CD4-positive, alpha-beta memory T cell (primary cell): ENCODE measurements at regions not wholly inside any gene's neighbourhood (a gene's known extent, or its start where the extent isn't known, plus 50 kb on each side); places are given as distances from the start of the nearest gene placed in this dataset.
A peak's percentile ranks its signal among the peaks of the same experiment; 100 is the strongest.

Experiments used
- CTCF ChIA-PET: fragments of 350-600 bp; sonication (Branson Sonifier 250); formaldehyde crosslinking; loops from one replicate; lab custom pipeline; 2021; ENCODE audit warnings: inconsistent platforms; ENCODE audit not compliant: partially characterized antibody; lab: Charles Lee
- POLR2A ChIA-PET: fragments of 350-600 bp; sonication (Branson Sonifier 250); formaldehyde crosslinking; loops from one replicate; lab custom pipeline; 2021; ENCODE audit not compliant: partially characterized antibody; lab: Charles Lee
- DNase-seq, 5 donors: peaks; one replicate each; pipeline versions ENCODE4 v3.0.0 to v3.0.0-alpha.2; 2020 to 2022; ENCODE audit warnings: mixed read lengths in 1 of 5
- H3K27ac ChIP-seq: one replicate; pipeline ENCODE4 v1.7.0; 2013; ENCODE audit warnings: low read depth, low read length
- H3K27me3 ChIP-seq: 2 replicates; pipeline ENCODE4 v1.7.0; 2013; ENCODE audit warnings: mild to moderate bottlenecking, low read length, moderate library complexity; ENCODE audit not compliant: insufficient read depth
- H3K36me3 ChIP-seq: 2 replicates; pipeline ENCODE4 v1.7.0; 2013; ENCODE audit warnings: mild to moderate bottlenecking, low read length, moderate library complexity; ENCODE audit not compliant: insufficient read depth
- H3K4me1 ChIP-seq: 2 replicates; pipeline ENCODE4 v1.7.0; 2013; ENCODE audit warnings: mild to moderate bottlenecking, low read length, moderate library complexity; ENCODE audit not compliant: insufficient read depth
- H3K4me3 ChIP-seq, 2 donors: one replicate each; pipeline ENCODE4 v1.7.0; 2013; ENCODE audit warnings: low read length in 2 of 2, mild to moderate bottlenecking in 1 of 2
- H3K9me3 ChIP-seq, 2 donors: one replicate each; pipeline ENCODE4 v1.7.0; 2013; ENCODE audit warnings: low read length in 2 of 2, control low read depth in 1 of 2; ENCODE audit not compliant: control insufficient read depth in 1 of 2
- H3K27ac Mint-ChIP-seq, 7 donors: one replicate each; pipeline ENCODE4 v1.8.0; 2020 to 2021; ENCODE audit warnings: mixed read lengths in 7 of 7, mild to moderate bottlenecking in 6 of 7, inconsistent platforms in 3 of 7, moderate library complexity in 3 of 7
- H3K27me3 Mint-ChIP-seq, 2 donors: one replicate each; pipeline ENCODE4 v1.8.0; 2020 to 2021; ENCODE audit warnings: mixed read lengths in 2 of 2
- H3K36me3 Mint-ChIP-seq, 2 donors: one replicate each; pipeline ENCODE4 v1.8.0; 2020 to 2021; ENCODE audit warnings: mixed read lengths in 2 of 2, inconsistent platforms in 1 of 2, mild to moderate bottlenecking in 1 of 2
- H3K4me1 Mint-ChIP-seq, 4 donors: one replicate each; pipeline ENCODE4 v1.8.0; 2020 to 2021; ENCODE audit warnings: mixed read lengths in 4 of 4, mild to moderate bottlenecking in 1 of 4
- H3K4me3 Mint-ChIP-seq, 8 donors: one replicate each; pipeline ENCODE4 v1.8.0; 2020 to 2021; ENCODE audit warnings: mixed read lengths in 8 of 8, mild to moderate bottlenecking in 7 of 8, moderate library complexity in 6 of 8, inconsistent platforms in 3 of 8
- H3K9me3 Mint-ChIP-seq, 8 donors: one replicate each; pipeline ENCODE4 v1.8.0; 2020 to 2021; ENCODE audit warnings: mixed read lengths in 8 of 8, mild to moderate bottlenecking in 5 of 8, inconsistent platforms in 3 of 8, moderate library complexity in 1 of 8
- intact Hi-C: fragments of 100-400 bp; cut with micrococcal nuclease; formaldehyde crosslinking; loops from one replicate; pipeline ENCODE4 v1.15.1; 2023

DNA sequence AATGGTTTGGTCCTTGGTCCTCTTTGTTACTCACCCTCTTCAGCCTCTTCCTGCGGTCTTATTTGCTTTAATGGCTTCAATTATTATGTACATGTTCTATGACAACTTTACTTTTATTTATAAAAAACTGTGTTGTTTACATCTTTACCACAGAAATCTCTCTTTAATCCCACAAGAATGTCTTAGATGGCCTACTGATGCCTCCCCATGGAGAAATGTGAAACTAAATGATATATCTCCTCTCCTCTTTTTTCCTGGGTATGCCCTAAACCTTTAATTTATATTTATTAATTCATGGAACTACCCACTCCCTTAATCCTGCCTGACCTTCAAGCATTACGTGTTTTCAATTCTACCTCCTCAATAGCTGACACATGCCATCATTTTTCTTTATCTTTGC is 573.2 kb downstream of the CENPC start:
- H3K4me3 Mint-ChIP-seq, result no peak overlapping the region
- no peaks in the 10 kb centered on the region for H3K4me1 Mint-ChIP-seq
- ChIA-PET POLR2A (no interaction called here), CTCF (no interaction called here)
- DNase-seq, result no peak
- peaks cover 0 to 6% (median 0%) of the 10 kb centered on the region in 8 donors for H3K9me3 Mint-ChIP-seq
- Histone ChIP-seq H3K27me3 (no peaks in the 10 kb centered on the region), H3K27ac (no peak overlapping the region), H3K4me1 (no peaks in the 10 kb centered on the region), H3K36me3 (no peaks in the 10 kb centered on the region), H3K9me3 (no peaks in the 10 kb centered on the region), H3K4me3 (no peak overlapping the region)
- no peak overlapping the region for H3K27ac Mint-ChIP-seq
- intact Hi-C loops, result no loop called here
- H3K36me3 Mint-ChIP-seq, result no peaks in the 10 kb centered on the region
- no peaks in the 10 kb centered on the region for H3K27me3 Mint-ChIP-seq

GRCh38 chr4:66964467-66964866 is 580.8 kb downstream of the CENPC start:
- CTCF ChIA-PET, result no interaction called here
- no peaks in the 10 kb centered on the region for H3K4me1 Mint-ChIP-seq

GRCh38 chr4:66963084-66963483 is 582.2 kb downstream of the CENPC start:
- ChIA-PET POLR2A (no interaction called here), CTCF (no interaction called here)
- no peaks in the 10 kb centered on the region for H3K36me3 Mint-ChIP-seq
- no peak overlapping the region for H3K27ac ChIP-seq
- no peaks in the 10 kb centered on the region for H3K27me3 ChIP-seq
- no peaks in the 10 kb centered on the region for H3K27me3 Mint-ChIP-seq
- no peaks in the 10 kb centered on the region for H3K4me1 ChIP-seq
- H3K4me3 Mint-ChIP-seq, result no peak overlapping the region
- H3K27ac Mint-ChIP-seq, result no peak overlapping the region
- peaks cover 0 to 12% (median 3%) of the 10 kb centered on the region in 8 donors for H3K9me3 Mint-ChIP-seq
- intact Hi-C loops, result no loop called here
- no peaks in the 10 kb centered on the region for H3K9me3 ChIP-seq
- no peaks in the 10 kb centered on the region for H3K4me1 Mint-ChIP-seq
- no peaks in the 10 kb centered on the region for H3K36me3 ChIP-seq
- no peak overlapping the region for H3K4me3 ChIP-seq
- DNase-seq, result no peak

More at GRCh38 chr4:66964467-66964866, 580.8 kb downstream of the CENPC start:
- Histone ChIP-seq H3K27me3 (no peaks in the 10 kb centered on the region), H3K9me3 (no peaks in the 10 kb centered on the region), H3K4me1 (no peaks in the 10 kb centered on the region), H3K4me3 (no peak overlapping the region), H3K36me3 (no peaks in the 10 kb centered on the region), H3K27ac (no peak overlapping the region)
- Mint-ChIP-seq H3K9me3 (peaks cover 0 to 10% (median 3%) of the 10 kb centered on the region in 8 donors), H3K27ac (no peak overlapping the region), H3K4me3 (no peak overlapping the region), H3K36me3 (no peaks in the 10 kb centered on the region), H3K27me3 (no peaks in the 10 kb centered on the region)
- POLR2A ChIA-PET, result no interaction called here
- no peak for DNase-seq
- intact Hi-C loops, result no loop called here

- intact Hi-C loops, result no loop called here
- no peak overlapping the region for H3K27ac ChIP-seq
- ChIA-PET POLR2A (no interaction called here), CTCF (no interaction called here)
- H3K9me3 Mint-ChIP-seq, result peaks cover 0 to 18% (median 6%) of the 10 kb centered on the region in 8 donors
- no peak overlapping the region for H3K27ac Mint-ChIP-seq
- H3K4me3 ChIP-seq, result no peak overlapping the region
- H3K4me3 Mint-ChIP-seq, result no peak overlapping the region
- no peaks in the 10 kb centered on the region for H3K4me1 Mint-ChIP-seq
- no peaks in the 10 kb centered on the region for H3K36me3 Mint-ChIP-seq
- H3K36me3 ChIP-seq, result no peaks in the 10 kb centered on the region
- no peaks in the 10 kb centered on the region for H3K27me3 ChIP-seq
- no peaks in the 10 kb centered on the region for H3K9me3 ChIP-seq
- no peaks in the 10 kb centered on the region for H3K27me3 Mint-ChIP-seq
- no peak for DNase-seq
- no peaks in the 10 kb centered on the region for H3K4me1 ChIP-seq
These were observed 586.1 kb downstream of the CENPC start for GRCh38 chr4:66959207-66959606.

- Histone ChIP-seq H3K9me3 (no peaks in the 10 kb centered on the region), H3K4me1 (no peaks in the 10 kb centered on the region), H3K36me3 (no peaks in the 10 kb centered on the region), H3K27ac (no peak overlapping the region), H3K4me3 (no peak overlapping the region), H3K27me3 (no peaks in the 10 kb centered on the region)
- Mint-ChIP-seq H3K27ac (no peak overlapping the region), H3K27me3 (no peaks in the 10 kb centered on the region), H3K4me3 (no peak overlapping the region), H3K4me1 (no peaks in the 10 kb centered on the region), H3K9me3 (peaks cover 0 to 23% (median 7%) of the 10 kb centered on the region in 8 donors), H3K36me3 (no peaks in the 10 kb centered on the region)
- ChIA-PET POLR2A (no interaction called here), CTCF (no interaction called here)
- intact Hi-C loops, result no loop called here
- DNase-seq, result peak in 1 of 5 donors; percentile 27
These were observed 588.5 kb downstream of the CENPC start for GRCh38 chr4:66956852-66957251.

DNA sequence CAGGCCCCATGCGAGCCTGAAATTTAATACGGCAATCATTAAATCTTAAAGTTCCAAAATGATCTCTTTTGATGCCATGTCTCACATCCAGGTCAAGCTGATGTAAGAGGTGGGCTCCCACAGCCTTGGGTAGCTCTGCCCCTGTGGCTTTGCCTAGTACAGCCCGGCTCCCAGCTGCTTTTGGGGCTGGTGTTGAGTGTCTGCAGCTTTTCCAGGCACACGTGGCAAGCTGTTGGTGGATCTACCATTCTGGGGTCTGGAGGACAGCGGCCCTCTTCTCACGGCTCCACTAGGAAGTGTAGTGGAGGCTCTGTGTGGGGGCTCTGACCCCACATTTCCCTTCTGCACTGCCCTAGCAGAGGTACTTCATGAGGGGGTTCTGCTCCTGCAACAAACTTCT is 588.9 kb downstream of the CENPC start:
- no peaks in the 10 kb centered on the region for H3K27me3 Mint-ChIP-seq
- ChIA-PET POLR2A (no interaction called here), CTCF (no interaction called here)
- no peaks in the 10 kb centered on the region for H3K4me1 Mint-ChIP-seq
- Histone ChIP-seq H3K4me1 (no peaks in the 10 kb centered on the region), H3K27ac (no peak overlapping the region), H3K4me3 (no peak overlapping the region), H3K9me3 (no peaks in the 10 kb centered on the region), H3K27me3 (no peaks in the 10 kb centered on the region), H3K36me3 (no peaks in the 10 kb centered on the region)
- DNase-seq, result no peak
- H3K36me3 Mint-ChIP-seq, result no peaks in the 10 kb centered on the region
- H3K4me3 Mint-ChIP-seq, result no peak overlapping the region
- intact Hi-C loops, result no loop called here
- H3K9me3 Mint-ChIP-seq, result peaks cover 0 to 24% (median 7%) of the 10 kb centered on the region in 8 donors
- no peak overlapping the region for H3K27ac Mint-ChIP-seq

GRCh38 chr4:66955784-66956183 is 589.5 kb downstream of the CENPC start:
- peaks cover 0 to 21% (median 7%) of the 10 kb centered on the region in 8 donors for H3K9me3 Mint-ChIP-seq
- Histone ChIP-seq H3K27ac (no peak overlapping the region), H3K27me3 (no peaks in the 10 kb centered on the region), H3K4me1 (no peaks in the 10 kb centered on the region), H3K36me3 (no peaks in the 10 kb centered on the region), H3K4me3 (no peak overlapping the region), H3K9me3 (no peaks in the 10 kb centered on the region)
- H3K36me3 Mint-ChIP-seq, result no peaks in the 10 kb centered on the region
- no peaks in the 10 kb centered on the region for H3K4me1 Mint-ChIP-seq
- H3K4me3 Mint-ChIP-seq, result no peak overlapping the region
- POLR2A ChIA-PET, result no interaction called here
- no peak for DNase-seq
- no peak overlapping the region for H3K27ac Mint-ChIP-seq
- intact Hi-C loops, result no loop called here
- CTCF ChIA-PET, result no interaction called here
- H3K27me3 Mint-ChIP-seq, result no peaks in the 10 kb centered on the region

- H3K4me3 ChIP-seq, result no peak overlapping the region
- no peaks in the 10 kb centered on the region for H3K27me3 ChIP-seq
- peaks cover 0 to 8% (median 3%) of the 10 kb centered on the region in 8 donors for H3K9me3 Mint-ChIP-seq
- H3K36me3 Mint-ChIP-seq, result no peaks in the 10 kb centered on the region
- intact Hi-C loops, result no loop called here
- H3K27me3 Mint-ChIP-seq, result no peaks in the 10 kb centered on the region
- DNase-seq, result no peak
- CTCF ChIA-PET, result no interaction called here
- no peaks in the 10 kb centered on the region for H3K36me3 ChIP-seq
- no peak overlapping the region for H3K27ac Mint-ChIP-seq
- POLR2A ChIA-PET, result no interaction called here
- no peaks in the 10 kb centered on the region for H3K9me3 ChIP-seq
- no peaks in the 10 kb centered on the region for H3K4me1 ChIP-seq
- no peaks in the 10 kb centered on the region for H3K4me1 Mint-ChIP-seq
- H3K27ac ChIP-seq, result no peak overlapping the region
- H3K4me3 Mint-ChIP-seq, result no peak overlapping the region
These were observed 595.9 kb downstream of the CENPC start for GRCh38 chr4:66949419-66949818.
